HCT116 (cell line): ENCODE measurements at regions not wholly inside any gene's neighbourhood (a gene's known extent, or its start where the extent isn't known, plus 50 kb on each side); places are given as distances from the start of the nearest gene placed in this dataset.

ENCODE experiments used
- ATAC-seq: fragments of 200-7000 bp; cut with Tn5 transposase; 2 replicates; pipeline ENCODE4 v1.9.1; 2020; ENCODE audit warnings: mild to moderate bottlenecking, moderate library complexity
- BruUV-seq: library from RNA; stranded (reverse); fragments of 400-500 nt; replicated peaks from 2 replicates; lab custom pipeline; 2021; lab: Mats Ljungman, UMichigan
- CTCF ChIA-PET: fragments of 300-600 bp; sonication (Branson Sonifier 250); formaldehyde crosslinking; loops from one replicate; lab custom pipeline; 2021; ENCODE audit warnings: antibody characterized with exemption; lab: Charles Lee
- POLR2A ChIA-PET: fragments of 300-600, 350-600 bp; sonication (Branson Sonifier 250); formaldehyde crosslinking; loops from one replicate; lab custom pipeline; 2021; ENCODE audit warnings: antibody characterized with exemption; lab: Charles Lee
- RAD21 ChIA-PET, 2 experiments: fragments of 300-600 bp; sonication (Branson Sonifier 250); formaldehyde crosslinking; loops; one replicate each; lab custom pipeline; 2023; ENCODE audit warnings: low total read pairs in 2 of 2; ENCODE audit not compliant: uncharacterized antibody in 2 of 2, unreplicated experiment in 2 of 2, low non-redundant PET in 1 of 2; lab: Charles Lee
- DNase-seq: peaks from one replicate; pipeline ENCODE4 v3.0.0-alpha.2; 2010; ENCODE audit warnings: low read depth, low spot score
- H2AFZ ChIP-seq: fragments of 200-600 bp; shearing (Covaris generic), sonication (generic); 2 replicates; pipeline ENCODE4 v1.6.1; 2017; ENCODE audit warnings: low read depth, mixed run types, mixed read lengths, antibody characterized with exemption, low read length; ENCODE audit not compliant: poor library complexity, severe bottlenecking
- H3K27ac ChIP-seq: 2 replicates; pipeline ENCODE4 v1.5.1; 2012; ENCODE audit warnings: low read depth, low read length
- H3K27me3 ChIP-seq: fragments of 200-600 bp; sonication (generic); 2 replicates; pipeline ENCODE4 v1.6.1; 2016; ENCODE audit warnings: mixed run types, low read length, mixed read lengths; ENCODE audit not compliant: insufficient read depth
- H3K36me3 ChIP-seq, 2 experiments: fragments of 200-500 bp in 1 of 2; fragments of 200-600 bp in 1 of 2; sonication (Bioruptor generic) in 1 of 2; sonication (generic) in 1 of 2; 2 replicates each; pipeline versions ENCODE4 v1.5.1 to v1.6.1; 2014 to 2016; ENCODE audit warnings: low read length in 2 of 2, inconsistent platforms in 1 of 2, mixed read lengths in 1 of 2, mixed run types in 1 of 2; ENCODE audit not compliant: insufficient read depth in 2 of 2, control insufficient read depth in 1 of 2
- H3K4me1 ChIP-seq, 2 experiments: fragments of 200-600 bp in 1 of 2; sonication (generic) in 1 of 2; 2 replicates each; pipeline versions ENCODE4 v1.5.1 to v1.6.1; 2012 to 2017; ENCODE audit warnings: low read length in 2 of 2, inconsistent platforms in 1 of 2, mild to moderate bottlenecking in 1 of 2, mixed read lengths in 1 of 2, mixed run types in 1 of 2, moderate library complexity in 1 of 2; ENCODE audit not compliant: insufficient read depth in 2 of 2, control insufficient read depth in 1 of 2
- H3K4me2 ChIP-seq: fragments of 200-600 bp; sonication (generic); 2 replicates; pipeline ENCODE4 v1.6.1; 2017; ENCODE audit warnings: mixed run types, low read length, mixed read lengths
- H3K4me3 ChIP-seq, 2 experiments: fragments of 200-600 bp in 1 of 2; sonication (generic) in 1 of 2; replicated peaks in 1 of 2; 2 replicates each; pipeline ENCODE4 v1.5.1; 2011 to 2016; ENCODE audit warnings: low read length in 2 of 2, control low read depth in 1 of 2, low read depth in 1 of 2, mild to moderate bottlenecking in 1 of 2, mixed read lengths in 1 of 2, mixed run types in 1 of 2
- H3K79me2 ChIP-seq: fragments of 200-600 bp; sonication (generic); 2 replicates; pipeline ENCODE4 v1.6.1; 2017; ENCODE audit warnings: mild to moderate bottlenecking, mixed run types, low read length, moderate library complexity, mixed read lengths; ENCODE audit not compliant: insufficient read depth
- H3K9ac ChIP-seq: fragments of 200-600 bp; sonication (generic); 2 replicates; pipeline ENCODE4 v1.6.1; 2016; ENCODE audit warnings: low read length, mixed read lengths
- H3K9me2 ChIP-seq: fragments of 200-600 bp; sonication (generic), shearing (Covaris generic); 2 replicates; pipeline ENCODE4 v1.6.1; 2017; ENCODE audit warnings: mixed run types, mild to moderate bottlenecking, moderate library complexity; ENCODE audit not compliant: insufficient read depth
- H3K9me3 ChIP-seq, 2 experiments: fragments of 200-500 bp in 1 of 2; fragments of 200-600 bp in 1 of 2; sonication (Bioruptor generic) in 1 of 2; sonication (generic) in 1 of 2; 2 replicates each; pipeline ENCODE4 v1.6.1; 2014 to 2017; ENCODE audit warnings: low read length in 2 of 2, mixed read lengths in 2 of 2, inconsistent platforms in 1 of 2, low read depth in 1 of 2, mild to moderate bottlenecking in 1 of 2, mixed run types in 1 of 2, moderate library complexity in 1 of 2; ENCODE audit not compliant: control insufficient read depth in 1 of 2, insufficient read depth in 1 of 2
- H4K20me1 ChIP-seq: fragments of 200-600 bp; sonication (generic), shearing (Covaris generic); 2 replicates; pipeline ENCODE4 v1.6.1; 2017; ENCODE audit warnings: mixed run types, mild to moderate bottlenecking, moderate library complexity; ENCODE audit not compliant: insufficient read depth
- ATF3 ChIP-seq: IDR thresholded peaks from 2 replicates; pipeline ENCODE4 v1.6.1; 2012
- CBX3 ChIP-seq: IDR thresholded peaks from 2 replicates; pipeline ENCODE4 v1.6.1; 2012; ENCODE audit warnings: low read depth
- CEBPB ChIP-seq: IDR thresholded peaks from 2 replicates; pipeline ENCODE4 v1.6.1; 2012; ENCODE audit warnings: low read depth
- CTCF ChIP-seq, 3 experiments: fragments of 200-600 bp in 1 of 3; sonication (generic) in 1 of 3; IDR thresholded peaks in 2 of 3; conservative IDR thresholded peaks in 1 of 3; 2 replicates each; pipeline ENCODE4 v1.5.1; 2012 to 2017; ENCODE audit warnings: low read depth in 2 of 3, low read length in 2 of 3, antibody characterized with exemption in 1 of 3, borderline replicate concordance in 1 of 3, control low read depth in 1 of 3, mild to moderate bottlenecking in 1 of 3, mixed read lengths in 1 of 3, mixed run types in 1 of 3, moderate library complexity in 1 of 3; ENCODE audit not compliant: insufficient read depth in 1 of 3
- EGR1 ChIP-seq: IDR thresholded peaks from 2 replicates; pipeline ENCODE4 v1.6.1; 2012; ENCODE audit warnings: low read depth
- FOSL1 ChIP-seq: IDR thresholded peaks from 2 replicates; pipeline ENCODE4 v1.6.1; 2012; ENCODE audit warnings: low read depth
- JUND ChIP-seq: IDR thresholded peaks from 2 replicates; pipeline ENCODE4 v1.6.1; 2012
- MAX ChIP-seq: IDR thresholded peaks from 2 replicates; pipeline ENCODE4 v1.6.1; 2012
- POLR2AphosphoS5 ChIP-seq: IDR thresholded peaks from 2 replicates; pipeline ENCODE4 v1.6.1; 2011; ENCODE audit warnings: mild to moderate bottlenecking, low read depth, low read length, moderate library complexity
- RAD21 ChIP-seq: IDR thresholded peaks from 2 replicates; pipeline ENCODE4 v1.6.1; 2012; ENCODE audit warnings: low read depth, mild to moderate bottlenecking
- SIN3A ChIP-seq: IDR thresholded peaks from 2 replicates; pipeline ENCODE4 v1.6.1; 2012; ENCODE audit warnings: low read depth
- SP1 ChIP-seq: IDR thresholded peaks from 2 replicates; pipeline ENCODE4 v1.6.1; 2012; ENCODE audit warnings: low read depth
- SRF ChIP-seq: IDR thresholded peaks from 2 replicates; pipeline ENCODE4 v1.6.1; 2012; ENCODE audit warnings: low read depth
- TCF7L2 ChIP-seq: IDR thresholded peaks from 2 replicates; pipeline ENCODE4 v1.7.0; 2011; ENCODE audit warnings: borderline replicate concordance, inconsistent platforms; ENCODE audit not compliant: insufficient read depth, insufficient read length; ENCODE audit errors: extremely low read depth
- YY1 ChIP-seq: IDR thresholded peaks from 2 replicates; pipeline ENCODE4 v1.6.1; 2011; ENCODE audit warnings: low read length, low read depth, moderate library complexity, mild to moderate bottlenecking; ENCODE audit not compliant: insufficient replicate concordance; ENCODE audit errors: extremely low read depth
- ZBTB33 ChIP-seq: IDR thresholded peaks from 2 replicates; pipeline ENCODE4 v1.6.1; 2011; ENCODE audit warnings: mild to moderate bottlenecking, low read length, moderate library complexity; ENCODE audit not compliant: insufficient replicate concordance; ENCODE audit errors: extremely low read depth
- ZFX ChIP-seq: fragments of 450-650 bp; IDR thresholded peaks from 2 replicates; pipeline ENCODE4 v1.6.1; 2017
- intact Hi-C: fragments of 100-400 bp; cut with micrococcal nuclease; formaldehyde crosslinking; loops from 2 replicates; pipeline ENCODE4 v1.10.0; 2022

GRCh38 chr1:229164348-229164747 lies 106.6 kb upstream of the RAB4A start:
- Histone ChIP-seq H2AFZ (no peak overlapping the region), H3K9me3 (no peaks in the 10 kb centered on the region), H3K79me2 (no peaks in the 10 kb centered on the region), H3K4me1 (no peaks in the 10 kb centered on the region), H3K4me3 (no peak overlapping the region), H4K20me1 (no peaks in the 10 kb centered on the region), H3K27me3 (no peaks in the 10 kb centered on the region), H3K9me2 (no peaks in the 10 kb centered on the region), H3K9ac (no peak overlapping the region), H3K4me2 (no peak overlapping the region), H3K27ac (no peak overlapping the region), H3K36me3 (no peaks in the 10 kb centered on the region)
- BruUV-seq, result no TSS peak
- intact Hi-C loops, result no loop called here
- POLR2A ChIA-PET, result no interaction called here
- DNase-seq (no peak), ATAC-seq (no peak)
- CTCF ChIA-PET, result no interaction called here
- TF ChIP-seq ZBTB33, result no peak
- TF ChIP-seq SP1, result no peak
- TF ChIP-seq YY1, result no peak
- no peak for TF ChIP-seq CEBPB
- TF ChIP-seq MAX, result no peak
- TF ChIP-seq FOSL1, result no peak
- no peak for TF ChIP-seq EGR1
- no peak for TF ChIP-seq POLR2AphosphoS5
- TF ChIP-seq CBX3, result no peak
- TF ChIP-seq ZFX, result no peak
- no peak for TF ChIP-seq SRF
- no peak for TF ChIP-seq JUND
- no peak for TF ChIP-seq CTCF (IDR thresholded peaks at IDR 0.05 in 2 of 3, conservative IDR thresholded peaks at IDR 0.05 in 1 of 3; ENCODE audit: borderline replicate concordance in 1 of 3, insufficient read depth in 1 of 3, low read depth in 2 of 3, low read length in 2 of 3)
- no peak for TF ChIP-seq RAD21
- TF ChIP-seq ATF3, result no peak
- TF ChIP-seq SIN3A, result no peak
- TF ChIP-seq TCF7L2, result no peak
- RAD21 ChIA-PET, result no interaction called here
